AG20443 (cell line): ENCODE measurements at regions not wholly inside any gene's neighbourhood (a gene's known extent, or its start where the extent isn't known, plus 50 kb on each side); places are given as distances from the start of the nearest gene placed in this dataset.
"Not testable (repeated sequence)": the region's sequence is repeated elsewhere in the genome, so short reads cannot be mapped to it uniquely, and the experiment has no call there.

ENCODE experiments used
- DNase-seq: peaks from one replicate; pipeline ENCODE4 v3.0.0; 2012; ENCODE audit warnings: low spot score, mixed read lengths

- no peak for DNase-seq
Observed at GRCh38 chr5:101505891-101506570, 602.9 kb upstream of the ST8SIA4 start.

- DNase-seq = no peak
Observed at GRCh38 chr5:101482931-101483330, 579.8 kb upstream of the ST8SIA4 start.

DNA sequence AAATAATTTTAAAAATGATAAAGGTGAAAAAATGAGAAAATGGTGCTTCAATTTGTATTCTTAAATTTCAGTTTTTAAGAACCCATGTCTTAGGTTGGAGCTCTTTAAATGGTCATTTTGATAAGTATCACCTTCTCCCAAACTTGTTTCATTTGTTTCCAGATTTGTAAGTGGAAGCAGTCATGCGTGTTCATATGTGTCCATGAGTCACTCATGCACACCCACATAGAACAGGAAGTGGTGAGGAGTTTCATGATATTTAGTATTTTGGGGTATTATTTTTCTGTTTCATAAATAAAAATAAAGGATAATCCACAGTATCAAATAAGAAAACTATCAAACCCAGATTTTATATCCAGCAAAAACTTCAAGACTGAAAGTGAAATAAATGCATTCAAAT, 570.4 kb upstream of the ST8SIA4 start:
- peak; percentile 10 for DNase-seq

DNA sequence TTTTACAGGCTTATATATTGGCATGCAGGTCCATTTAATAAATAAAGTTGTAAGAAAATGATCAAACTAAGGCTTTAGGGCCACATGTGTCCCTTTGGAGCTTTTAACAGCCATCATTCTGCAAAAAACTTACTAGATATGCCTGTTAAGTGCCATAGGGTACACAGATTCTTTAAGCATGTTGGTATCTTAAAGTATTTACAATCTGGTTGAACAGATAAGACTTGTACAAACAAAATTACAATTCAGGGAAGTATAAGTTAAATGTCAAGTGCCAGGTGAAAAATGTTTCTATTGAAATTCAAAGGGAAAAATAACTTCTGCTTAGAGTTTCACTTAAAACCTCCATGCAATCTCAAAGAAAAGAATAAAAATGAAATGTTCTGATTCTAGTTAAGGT, 558.4 kb upstream of the ST8SIA4 start:
- DNase-seq = no peak

GRCh38 chr5:101458587-101458986, 555.5 kb upstream of the ST8SIA4 start:
- no peak for DNase-seq

DNA sequence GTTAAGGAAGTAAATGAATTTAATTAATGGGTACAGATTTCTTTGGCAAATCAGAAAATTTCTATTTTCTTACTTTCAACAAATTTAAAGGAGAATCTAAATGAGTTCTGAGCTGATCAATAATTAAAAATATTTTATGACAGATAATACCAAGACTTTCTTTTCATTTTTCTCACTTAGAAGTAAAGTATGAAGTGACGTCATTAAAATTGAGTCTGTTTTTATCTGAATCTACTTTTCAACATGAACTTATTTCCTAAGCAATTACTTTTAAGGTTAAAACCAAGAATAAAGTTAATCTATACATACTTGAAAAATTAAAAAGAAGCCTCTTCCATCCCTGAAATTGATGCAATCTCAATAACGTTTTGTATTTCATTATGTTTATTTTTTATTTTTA, 552.8 kb upstream of the ST8SIA4 start:
- DNase-seq = no peak

GRCh38 chr5:101455048-101455447, 552.0 kb upstream of the ST8SIA4 start:
- no peak for DNase-seq

GRCh38 chr5:101442281-101442680, 539.2 kb upstream of the ST8SIA4 start:
- DNase-seq = not testable (repeated sequence)

GRCh38 chr5:101440173-101440572, 537.1 kb upstream of the ST8SIA4 start:
- DNase-seq = no peak

- no peak for DNase-seq
Observed at GRCh38 chr5:101437351-101437750, 534.3 kb upstream of the ST8SIA4 start.

DNA sequence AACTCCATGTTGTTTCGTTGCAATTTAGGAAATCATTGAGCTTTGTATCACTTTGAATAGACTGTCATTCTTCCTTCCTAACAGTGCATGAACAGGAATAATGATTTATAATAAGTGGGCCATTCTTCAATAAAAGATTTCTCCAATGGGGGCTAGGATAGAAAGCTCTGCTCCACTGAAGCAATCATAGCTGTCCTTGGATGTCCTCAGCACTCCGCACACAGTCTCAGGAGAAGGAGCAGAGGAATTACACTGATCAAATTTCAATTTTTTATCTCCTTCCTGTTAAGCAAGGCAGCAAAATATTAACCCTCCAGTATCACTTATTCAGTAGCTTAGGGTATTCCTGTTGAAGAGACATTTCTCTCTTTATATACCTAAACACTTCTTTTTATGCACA, 532.7 kb upstream of the ST8SIA4 start:
- no peak for DNase-seq

GRCh38 chr5:101431201-101431600, 528.1 kb upstream of the ST8SIA4 start:
- DNase-seq = no peak

- no peak for DNase-seq
Observed at GRCh38 chr5:101430551-101430950, 527.5 kb upstream of the ST8SIA4 start.

GRCh38 chr5:101429241-101429640, 526.2 kb upstream of the ST8SIA4 start:
- peak; percentile 22 for DNase-seq

GRCh38 chr5:101425339-101425859, 522.3 kb upstream of the ST8SIA4 start:
- peak; percentile 8 for DNase-seq

DNA sequence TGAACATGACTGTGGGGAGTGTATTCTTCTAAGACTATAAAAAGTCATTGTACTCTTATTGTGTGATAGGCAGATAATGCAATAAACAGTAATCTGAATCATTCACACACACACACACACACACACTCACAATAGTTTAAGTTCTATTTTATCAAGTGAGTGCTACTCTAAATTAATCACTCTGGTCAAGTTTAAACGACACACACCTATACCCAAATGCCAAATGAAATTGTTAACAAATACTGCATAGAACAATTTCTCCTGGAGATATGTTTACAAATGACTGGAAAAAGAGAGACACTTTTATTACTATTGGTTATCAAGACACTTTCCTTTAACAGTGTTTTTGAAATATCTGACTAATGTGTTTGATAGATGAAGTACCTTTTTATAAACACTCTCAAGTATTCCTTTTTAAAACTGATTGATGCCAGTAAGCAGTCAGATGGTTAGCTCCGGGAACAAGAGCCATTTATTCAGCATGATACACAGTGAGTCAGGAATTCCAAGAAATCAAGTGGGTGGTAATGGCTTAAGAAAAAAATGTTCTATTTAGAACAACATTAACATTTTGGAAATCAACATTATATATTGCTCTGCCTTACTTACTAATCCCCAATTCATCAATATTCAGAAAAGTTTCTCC, 521.6 kb upstream of the ST8SIA4 start:
- DNase-seq = peak; percentile 30

DNA sequence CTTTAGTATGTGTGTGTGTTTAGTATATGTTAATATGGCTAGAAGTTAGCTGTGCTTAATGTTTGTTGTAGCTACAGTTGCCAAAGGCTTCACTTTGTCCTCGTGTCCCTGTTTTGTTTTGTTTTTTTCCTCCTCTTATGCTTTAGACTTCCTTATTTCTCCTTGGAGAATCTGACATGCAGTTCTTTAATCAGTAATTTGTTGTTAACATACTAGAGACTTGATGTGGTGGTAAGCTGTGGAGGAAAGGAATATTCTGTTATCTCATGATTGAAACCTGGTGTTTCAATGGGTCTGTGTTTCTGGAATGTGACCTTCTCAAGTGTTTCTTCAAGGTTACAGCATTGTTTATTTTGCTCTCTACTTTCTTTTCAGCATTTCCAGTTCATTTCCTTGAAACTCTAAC, 515.6 kb upstream of the ST8SIA4 start:
- no peak for DNase-seq

DNA sequence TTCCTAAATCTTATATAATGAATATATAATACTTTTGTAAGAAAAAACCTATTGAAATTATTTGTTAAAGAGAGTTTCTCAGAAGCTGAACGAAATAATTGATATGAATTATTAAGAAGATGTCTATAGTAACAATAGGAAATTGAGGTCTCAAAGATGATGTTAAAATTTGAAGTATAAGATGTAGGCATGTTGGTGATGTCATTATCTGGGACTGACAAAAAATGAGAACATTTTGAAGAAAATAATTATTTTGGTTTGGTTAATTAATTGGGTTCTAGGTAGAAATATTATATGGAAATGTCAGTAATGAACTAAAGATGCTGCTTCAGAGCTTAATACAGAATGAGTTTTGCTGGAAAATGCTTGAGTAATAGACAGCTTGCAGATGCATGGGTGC, 501.4 kb upstream of the ST8SIA4 start:
- no peak for DNase-seq

DNA sequence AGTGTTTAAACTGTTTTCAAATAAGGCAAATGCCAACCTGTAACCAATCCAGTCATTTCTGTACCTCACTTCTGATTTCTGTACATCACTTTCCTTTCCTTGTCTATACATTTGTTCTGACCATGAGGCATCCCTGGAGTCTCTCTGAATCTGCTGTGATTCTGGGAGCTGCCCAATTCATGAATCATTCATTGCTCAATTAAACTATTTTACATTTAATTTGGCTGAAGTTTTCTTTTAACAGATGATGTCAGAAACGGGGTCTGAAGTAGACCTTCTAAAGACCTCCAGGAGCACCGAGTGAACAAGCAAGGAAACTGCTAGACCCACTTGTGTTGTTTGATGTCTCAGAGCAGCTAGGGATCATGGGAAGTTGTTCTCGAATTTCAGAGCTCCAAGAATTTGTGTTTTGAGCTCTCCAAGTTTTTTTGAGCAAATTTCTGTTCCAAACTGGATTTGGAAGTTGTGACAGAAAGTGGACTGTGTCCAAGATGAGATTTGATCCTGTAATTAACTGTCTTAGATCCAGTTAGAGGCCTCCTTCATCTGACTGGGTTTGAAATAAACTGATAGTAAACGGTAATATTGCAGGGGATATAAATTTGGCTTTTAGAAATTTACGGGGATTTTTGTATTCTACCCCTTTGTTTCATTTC, 490.8 kb upstream of the ST8SIA4 start:
- no peak for DNase-seq

GRCh38 chr5:101390151-101390908, 487.2 kb upstream of the ST8SIA4 start:
- peak; percentile 31 for DNase-seq

DNA sequence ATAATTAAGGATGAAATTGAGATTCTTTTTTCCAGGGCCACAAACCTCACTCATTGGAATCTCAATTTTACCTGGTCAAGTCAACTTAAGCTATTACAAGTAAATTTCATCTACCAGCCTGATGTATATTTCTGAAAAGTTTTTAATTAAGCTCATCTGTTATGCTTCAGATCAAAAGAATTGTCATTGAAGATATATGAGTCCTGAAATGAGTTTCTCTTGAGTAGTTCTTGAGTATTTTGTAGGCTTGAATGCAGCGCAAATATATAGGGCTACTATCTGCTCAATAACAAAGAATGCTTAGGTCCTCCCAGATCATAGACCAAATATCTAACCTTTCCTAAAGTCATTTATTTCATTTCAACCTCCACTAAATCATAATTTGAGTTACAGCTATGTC, 482.2 kb upstream of the ST8SIA4 start:
- no peak for DNase-seq

GRCh38 chr5:101370181-101370580, 467.1 kb upstream of the ST8SIA4 start:
- DNase-seq = no peak
